PC-9 (cell line): ENCODE measurements at regions not wholly inside any gene's neighbourhood (a gene's known extent, or its start where the extent isn't known, plus 50 kb on each side); places are given as distances from the start of the nearest gene placed in this dataset.

Source experiments
- BruUV-seq: library from RNA; stranded (reverse); fragments of 400-500 nt; replicated peaks from 2 replicates; lab custom pipeline; 2021; lab: Mats Ljungman, UMichigan
- CTCF ChIA-PET: fragments of 300-600 bp; sonication (Branson Sonifier 250); formaldehyde crosslinking; loops from one replicate; lab custom pipeline; 2022; ENCODE audit warnings: antibody characterized with exemption; lab: Charles Lee
- POLR2A ChIA-PET: fragments of 300-600 bp; sonication (Branson Sonifier 250); formaldehyde crosslinking; loops from one replicate; lab custom pipeline; 2022; ENCODE audit warnings: antibody characterized with exemption; ENCODE audit not compliant: unreplicated experiment; lab: Charles Lee
- DNase-seq, 2 experiments: peaks; one replicate each; pipeline versions ENCODE4 v3.0.0 to v3.0.0-alpha.2; 2015 to 2022; ENCODE audit warnings: mixed read lengths in 1 of 2
- H2AFZ ChIP-seq: fragments of 200-600 bp; sonication (generic); 2 replicates; pipeline ENCODE4 v1.8.1; 2017; ENCODE audit warnings: antibody characterized with exemption
- H3F3A ChIP-seq: fragments of 200-600 bp; sonication (generic); 2 replicates; pipeline ENCODE4 v1.8.1; 2017; ENCODE audit warnings: antibody characterized with exemption, mild to moderate bottlenecking, low read depth; ENCODE audit not compliant: insufficient read depth
- H3K27ac ChIP-seq: fragments of 200-600 bp; sonication (generic); 2 replicates; pipeline ENCODE4 v1.6.1; 2016; ENCODE audit warnings: mixed run types
- H3K27me3 ChIP-seq: fragments of 200-600 bp; sonication (generic); 2 replicates; pipeline ENCODE4 v1.6.1; 2016; ENCODE audit warnings: low read depth, mixed run types; ENCODE audit not compliant: insufficient read depth
- H3K36me3 ChIP-seq: fragments of 200-600 bp; sonication (generic); 2 replicates; pipeline ENCODE4 v1.6.1; 2016; ENCODE audit warnings: low read depth, mixed run types
- H3K4me1 ChIP-seq: fragments of 200-600 bp; sonication (generic); replicated peaks from 2 replicates; pipeline ENCODE4 v1.6.1; 2016; ENCODE audit warnings: mixed run types; ENCODE audit not compliant: insufficient read depth
- H3K4me2 ChIP-seq: fragments of 200-600 bp; sonication (generic); 2 replicates; pipeline ENCODE4 v1.6.1; 2017; ENCODE audit warnings: mixed run types
- H3K4me3 ChIP-seq: fragments of 200-600 bp; sonication (generic); 2 replicates; pipeline ENCODE4 v1.6.1; 2016; ENCODE audit warnings: mixed run types
- H3K79me2 ChIP-seq: fragments of 200-600 bp; sonication (generic); 2 replicates; pipeline ENCODE4 v1.6.1; 2017; ENCODE audit warnings: low read depth, mixed run types
- H3K9me2 ChIP-seq: fragments of 200-600 bp; sonication (generic); 2 replicates; pipeline ENCODE4 v1.8.1; 2017; ENCODE audit warnings: mild to moderate bottlenecking; ENCODE audit not compliant: insufficient read depth
- H3K9me3 ChIP-seq: fragments of 200-600 bp; sonication (generic); 2 replicates; pipeline ENCODE4 v1.8.1; 2016; ENCODE audit warnings: low read depth; ENCODE audit not compliant: insufficient read depth
- H4K20me1 ChIP-seq: fragments of 200-600 bp; sonication (generic); 2 replicates; pipeline ENCODE4 v1.8.1; 2017; ENCODE audit not compliant: insufficient read depth
- EZH2 ChIP-seq: fragments of 200-600 bp; sonication (generic); IDR thresholded peaks from 2 replicates; pipeline ENCODE4 v1.8.0; 2017; ENCODE audit warnings: antibody characterized with exemption, low read depth
- intact Hi-C: fragments of 100-400 bp; cut with micrococcal nuclease; formaldehyde crosslinking; loops from one replicate; pipeline ENCODE4 v1.10.0; 2022; ENCODE audit not compliant: unreplicated experiment
- TF ChIP-seq, protein P1 (sequence below): fragments of 200-600 bp; sonication (generic); conservative IDR thresholded peaks from 2 replicates; pipeline ENCODE4 v1.6.1; 2017; ENCODE audit warnings: mixed run types, antibody characterized with exemption, mild to moderate bottlenecking, moderate library complexity

DNA sequence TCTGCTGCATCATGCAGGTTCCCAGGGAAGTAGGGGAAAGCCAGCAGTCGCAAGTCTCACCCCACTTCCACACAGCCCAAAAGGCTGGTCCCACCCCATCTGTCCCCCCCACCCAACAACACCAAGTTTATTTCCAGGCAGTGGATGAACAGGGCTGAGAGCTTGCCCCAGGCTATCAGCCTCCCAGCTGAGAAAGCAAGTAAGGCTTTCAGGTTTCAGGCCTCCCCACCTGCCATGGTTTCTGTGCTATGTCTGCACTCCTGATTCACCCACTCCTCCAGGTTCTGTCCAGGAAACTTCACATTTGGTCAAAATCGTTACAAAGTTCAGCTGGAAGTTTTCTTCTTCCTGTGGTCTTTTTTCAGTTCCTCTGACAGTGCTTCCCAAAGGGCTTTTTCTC, 97.5 kb upstream of the HS3ST3A1 start:
- no TSS peak for BruUV-seq
- no peaks in the 10 kb centered on the region for H3K9me2 ChIP-seq
- no peaks in the 10 kb centered on the region for H3K4me1 ChIP-seq
- H3K9me3 ChIP-seq: no peaks in the 10 kb centered on the region
- H3K27ac ChIP-seq: no peak overlapping the region
- no peaks in the 10 kb centered on the region for H3F3A ChIP-seq
- H3K4me2 ChIP-seq: no peak overlapping the region
- no peak overlapping the region for H2AFZ ChIP-seq
- intact Hi-C loops: no loop called here
- ChIA-PET POLR2A (no interaction called here), CTCF (no interaction called here)
- H3K36me3 ChIP-seq: no peaks in the 10 kb centered on the region
- H3K27me3 ChIP-seq: no peaks in the 10 kb centered on the region
- no peaks in the 10 kb centered on the region for H4K20me1 ChIP-seq
- H3K4me3 ChIP-seq: no peak overlapping the region
- no peak for TF ChIP-seq EZH2
- TF ChIP-seq, protein P1, sequence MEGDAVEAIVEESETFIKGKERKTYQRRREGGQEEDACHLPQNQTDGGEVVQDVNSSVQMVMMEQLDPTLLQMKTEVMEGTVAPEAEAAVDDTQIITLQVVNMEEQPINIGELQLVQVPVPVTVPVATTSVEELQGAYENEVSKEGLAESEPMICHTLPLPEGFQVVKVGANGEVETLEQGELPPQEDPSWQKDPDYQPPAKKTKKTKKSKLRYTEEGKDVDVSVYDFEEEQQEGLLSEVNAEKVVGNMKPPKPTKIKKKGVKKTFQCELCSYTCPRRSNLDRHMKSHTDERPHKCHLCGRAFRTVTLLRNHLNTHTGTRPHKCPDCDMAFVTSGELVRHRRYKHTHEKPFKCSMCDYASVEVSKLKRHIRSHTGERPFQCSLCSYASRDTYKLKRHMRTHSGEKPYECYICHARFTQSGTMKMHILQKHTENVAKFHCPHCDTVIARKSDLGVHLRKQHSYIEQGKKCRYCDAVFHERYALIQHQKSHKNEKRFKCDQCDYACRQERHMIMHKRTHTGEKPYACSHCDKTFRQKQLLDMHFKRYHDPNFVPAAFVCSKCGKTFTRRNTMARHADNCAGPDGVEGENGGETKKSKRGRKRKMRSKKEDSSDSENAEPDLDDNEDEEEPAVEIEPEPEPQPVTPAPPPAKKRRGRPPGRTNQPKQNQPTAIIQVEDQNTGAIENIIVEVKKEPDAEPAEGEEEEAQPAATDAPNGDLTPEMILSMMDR: no peak
- no peaks in the 10 kb centered on the region for H3K79me2 ChIP-seq
- DNase-seq: no peak

DNA sequence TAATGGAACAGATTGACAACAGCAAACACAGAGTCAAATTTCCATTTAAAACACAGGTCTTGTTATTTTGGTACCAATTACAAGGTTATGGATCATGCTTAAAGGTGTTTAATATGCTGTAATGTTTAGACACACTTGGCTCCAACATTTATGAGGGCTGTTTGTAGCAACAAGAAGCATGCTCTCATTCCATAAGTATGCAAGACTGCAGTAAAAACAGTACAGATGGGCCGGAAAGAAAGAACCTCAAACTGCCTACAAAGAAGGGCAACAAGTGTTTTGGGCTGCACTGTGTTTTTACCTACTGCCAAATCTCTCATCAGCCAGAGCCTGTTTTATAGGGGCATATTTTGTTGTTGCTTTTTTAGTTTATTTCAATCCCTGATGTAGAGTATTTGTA, 100.5 kb upstream of the HS3ST3A1 start:
- Histone ChIP-seq H3F3A (no peaks in the 10 kb centered on the region), H3K36me3 (no peaks in the 10 kb centered on the region), H3K4me2 (no peak overlapping the region), H4K20me1 (no peaks in the 10 kb centered on the region), H3K79me2 (no peaks in the 10 kb centered on the region), H2AFZ (no peak overlapping the region), H3K9me2 (no peaks in the 10 kb centered on the region), H3K4me3 (no peak overlapping the region), H3K9me3 (no peaks in the 10 kb centered on the region), H3K27me3 (no peaks in the 10 kb centered on the region), H3K27ac (no peak overlapping the region), H3K4me1 (no peaks in the 10 kb centered on the region)
- DNase-seq: no peak
- intact Hi-C loops: no loop called here
- POLR2A ChIA-PET: no interaction called here
- no TSS peak for BruUV-seq
- no peak for TF ChIP-seq EZH2
- TF ChIP-seq, protein P1: no peak
- CTCF ChIA-PET: no interaction called here

DNA sequence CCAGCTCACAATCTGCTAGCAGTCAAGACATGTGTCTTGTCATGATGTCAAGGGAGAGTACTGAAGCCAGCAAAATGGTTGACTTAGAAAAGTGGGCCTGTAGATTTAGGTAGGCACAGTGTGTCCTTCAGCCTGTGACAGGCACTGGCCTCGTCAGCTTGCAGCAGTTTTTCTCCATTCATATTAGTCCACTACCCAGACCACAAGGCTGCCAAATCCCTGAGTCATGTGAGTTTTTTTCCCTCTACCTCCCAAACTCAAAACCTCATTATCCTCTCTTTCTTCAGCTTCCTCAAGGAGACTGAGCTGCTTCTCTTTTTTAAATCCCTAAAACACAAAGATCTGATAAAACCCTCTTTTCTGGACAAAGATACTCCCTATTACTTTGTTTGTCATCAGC, 102.6 kb upstream of the HS3ST3A1 start:
- no peak overlapping the region for H3K4me3 ChIP-seq
- H3K27me3 ChIP-seq: no peaks in the 10 kb centered on the region
- H3K4me1 ChIP-seq: no peaks in the 10 kb centered on the region
- no peaks in the 10 kb centered on the region for H3K9me2 ChIP-seq
- H2AFZ ChIP-seq: no peak overlapping the region
- no peaks in the 10 kb centered on the region for H3K36me3 ChIP-seq
- no peak for DNase-seq
- no peak overlapping the region for H3K27ac ChIP-seq
- no peaks in the 10 kb centered on the region for H3K79me2 ChIP-seq
- no peak for TF ChIP-seq EZH2
- TF ChIP-seq, protein P1: no peak
- ChIA-PET POLR2A (no interaction called here), CTCF (no interaction called here)
- H3K4me2 ChIP-seq: no peak overlapping the region
- H4K20me1 ChIP-seq: no peaks in the 10 kb centered on the region
- no peaks in the 10 kb centered on the region for H3F3A ChIP-seq
- intact Hi-C loops: no loop called here
- no TSS peak for BruUV-seq
- no peaks in the 10 kb centered on the region for H3K9me3 ChIP-seq
